ENCODE measurements at regions not wholly inside any gene's neighbourhood (a gene's known extent, or its start where the extent isn't known, plus 50 kb on each side); places are given as distances from the start of the nearest gene placed in this dataset.
A peak's percentile ranks its signal among the peaks of the same experiment; 100 is the strongest.

DNA sequence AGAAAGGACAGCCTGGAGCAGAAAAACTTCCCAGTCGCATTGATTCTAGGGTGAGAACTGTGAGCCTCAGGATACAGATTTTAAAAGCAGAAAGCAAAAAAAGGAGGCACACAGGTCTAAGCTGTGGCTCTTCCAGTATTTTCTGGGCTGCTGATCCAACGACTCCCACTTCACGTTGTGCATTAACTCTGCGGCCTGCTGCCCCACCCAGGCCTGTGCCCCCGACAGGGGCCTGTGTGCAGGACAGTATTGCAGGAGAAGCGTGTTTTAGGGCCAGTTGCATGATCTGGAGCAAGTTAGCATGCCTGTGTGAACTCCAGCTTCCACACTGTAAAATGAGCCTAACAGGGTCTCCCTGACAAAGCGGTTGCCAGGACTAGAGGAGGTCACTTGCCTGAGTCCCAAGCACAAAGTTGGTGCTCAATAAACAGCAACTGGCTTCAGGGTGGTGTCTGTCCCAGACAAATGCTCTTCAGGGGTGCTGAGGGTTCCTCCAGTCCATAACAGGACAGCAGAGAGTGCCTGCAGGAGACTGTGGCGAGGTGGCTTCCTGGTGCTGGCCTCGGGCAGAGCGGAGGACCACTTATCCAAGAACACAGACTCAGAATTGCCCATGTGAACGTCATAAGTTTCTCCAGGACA is 66.8 kb upstream of the RAB4A start:
- Mint-ChIP-seq H3K36me3 (ENCODE audit: low read depth) (no peaks in the 10 kb centered on the region), H3K27ac (peak overlapping the region; percentile 76; the same call in 1 of the 2 replicates)
- H2AFZ ChIP-seq, result peak overlapping the region; percentile 78

DNA sequence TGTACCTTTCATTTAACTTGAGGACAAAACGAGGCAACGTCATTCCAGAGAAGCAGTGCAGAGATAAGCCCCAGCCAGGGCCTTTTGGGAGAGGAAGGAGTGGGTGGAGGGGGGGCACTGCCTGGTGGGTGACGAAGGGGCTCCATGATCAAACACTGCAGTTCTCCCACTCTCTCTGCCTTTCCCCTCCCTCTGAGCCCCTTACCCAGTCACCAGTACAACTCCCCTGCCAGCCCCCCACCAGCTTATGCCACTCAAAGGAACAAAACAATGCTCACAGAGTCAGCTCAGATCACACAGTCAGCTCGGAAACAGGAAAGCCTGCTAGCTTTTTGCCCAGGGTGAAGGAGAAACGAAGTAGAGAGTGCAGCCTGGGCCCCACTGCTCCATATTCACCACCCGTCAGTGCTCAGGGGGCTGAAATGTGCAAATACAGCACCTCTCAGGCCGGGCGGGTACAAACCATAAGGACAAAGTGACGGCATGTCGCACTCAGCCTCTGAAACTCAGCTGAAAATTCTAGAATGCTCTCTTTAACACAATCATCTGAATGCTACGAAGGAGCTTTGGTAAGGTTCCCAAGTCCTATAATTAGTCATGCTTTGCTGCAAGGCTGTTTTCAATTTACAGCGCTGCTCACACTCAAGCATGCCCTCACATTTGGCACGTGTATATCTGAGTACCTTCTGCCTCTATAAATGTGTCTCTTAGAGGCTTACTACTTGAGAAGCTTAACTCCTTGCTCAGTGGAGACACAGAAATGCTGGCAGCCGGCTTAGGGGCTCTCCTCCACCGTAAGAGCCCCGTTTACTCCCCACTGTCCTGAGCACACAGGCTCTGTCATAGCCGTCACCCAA is 65.8 kb upstream of the RAB4A start:
- ATAC-seq, result no peak
- H3K27ac Mint-ChIP-seq, result peak overlapping the region; percentile 38
- no peaks in the 10 kb centered on the region for H3K36me3 Mint-ChIP-seq (ENCODE audit: low read depth)
- no peaks in the 10 kb centered on the region for H3K9me3 Mint-ChIP-seq
- H3K9me2 ChIP-seq (ENCODE audit: insufficient read depth), result peaks cover 7% of the 10 kb centered on the region; the same call in 1 of the 2 replicates
- H3K4me2 ChIP-seq, result no peak overlapping the region
- H3K4me3 ChIP-seq, result no peak overlapping the region
- peaks cover 30% of the 10 kb centered on the region for H3K4me1 Mint-ChIP-seq
- H2AFZ ChIP-seq, result peak overlapping the region; percentile 78
- H3K36me3 ChIP-seq (ENCODE audit: insufficient read depth), result no peaks in the 10 kb centered on the region
- no peaks in the 10 kb centered on the region for H4K20me1 ChIP-seq (replicated peaks; ENCODE audit: insufficient read depth)
- DNase-seq (ENCODE audit: low spot score), result no peak
- no peak for TF ChIP-seq EZH2 (IDR thresholded peaks at IDR 0.05; ENCODE audit: low read depth, unreplicated experiment)
- no peak for TF ChIP-seq CREB1 (CRISPR knock-in tag; IDR thresholded peaks at IDR 0.05; ENCODE audit: low read depth)
- no peak for TF ChIP-seq POLR2AphosphoS5 (IDR thresholded peaks at IDR 0.05; ENCODE audit: low read depth)
- no peak for TF ChIP-seq EZH2phosphoT487 (IDR thresholded peaks at IDR 0.05; ENCODE audit: unreplicated experiment)
- TF ChIP-seq JUNB (IDR thresholded peaks at IDR 0.05; ENCODE audit: unreplicated experiment), result no peak
- TF ChIP-seq STAT1 (IDR thresholded peaks at IDR 0.05; ENCODE audit: unreplicated experiment), result no peak
- TF ChIP-seq, protein P1, sequence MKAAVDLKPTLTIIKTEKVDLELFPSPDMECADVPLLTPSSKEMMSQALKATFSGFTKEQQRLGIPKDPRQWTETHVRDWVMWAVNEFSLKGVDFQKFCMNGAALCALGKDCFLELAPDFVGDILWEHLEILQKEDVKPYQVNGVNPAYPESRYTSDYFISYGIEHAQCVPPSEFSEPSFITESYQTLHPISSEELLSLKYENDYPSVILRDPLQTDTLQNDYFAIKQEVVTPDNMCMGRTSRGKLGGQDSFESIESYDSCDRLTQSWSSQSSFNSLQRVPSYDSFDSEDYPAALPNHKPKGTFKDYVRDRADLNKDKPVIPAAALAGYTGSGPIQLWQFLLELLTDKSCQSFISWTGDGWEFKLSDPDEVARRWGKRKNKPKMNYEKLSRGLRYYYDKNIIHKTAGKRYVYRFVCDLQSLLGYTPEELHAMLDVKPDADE (IDR thresholded peaks at IDR 0.05), result no peak
- no peaks in the 10 kb centered on the region for H3K79me2 ChIP-seq (replicated peaks; ENCODE audit: insufficient read depth)
- no peaks in the 10 kb centered on the region for H3K27me3 ChIP-seq (ENCODE audit: insufficient read depth)
- H3K27ac ChIP-seq (ENCODE audit: low read depth), result no peak overlapping the region
- no peaks in the 10 kb centered on the region; the same call in 1 of the 2 replicates for H3F3A ChIP-seq (replicated peaks; ENCODE audit: low read depth)
- peaks cover 7% of the 10 kb centered on the region for H3K4me1 ChIP-seq (ENCODE audit: insufficient read depth)
- H3K4me3 Mint-ChIP-seq, result no peak overlapping the region
- peaks cover 7% of the 10 kb centered on the region for H3K27me3 Mint-ChIP-seq (ENCODE audit: insufficient read depth, low read depth, poor library complexity)

More for the DNA sequence above, 66.8 kb upstream of the RAB4A start:
- Mint-ChIP-seq H3K9me3 (no peaks in the 10 kb centered on the region), H3K4me3 (no peak overlapping the region), H3K27me3 (ENCODE audit: insufficient read depth, low read depth, poor library complexity) (peaks cover 8% of the 10 kb centered on the region), H3K4me1 (peaks cover 40% of the 10 kb centered on the region)
- H3F3A ChIP-seq (replicated peaks; ENCODE audit: low read depth), result no peaks in the 10 kb centered on the region; the same call in 1 of the 2 replicates
- H3K36me3 ChIP-seq (ENCODE audit: insufficient read depth), result no peaks in the 10 kb centered on the region
- DNase-seq (ENCODE audit: low spot score) (no peak), ATAC-seq (no peak)
- no peaks in the 10 kb centered on the region for H3K27me3 ChIP-seq (ENCODE audit: insufficient read depth)
- H3K4me3 ChIP-seq, result no peak overlapping the region
- H3K9me2 ChIP-seq (ENCODE audit: insufficient read depth), result peaks cover 7% of the 10 kb centered on the region; the same call in 1 of the 2 replicates
- H3K4me1 ChIP-seq (ENCODE audit: insufficient read depth), result peaks cover 18% of the 10 kb centered on the region
- H4K20me1 ChIP-seq (replicated peaks; ENCODE audit: insufficient read depth), result no peaks in the 10 kb centered on the region
- TF ChIP-seq EZH2phosphoT487 (IDR thresholded peaks at IDR 0.05; ENCODE audit: unreplicated experiment), result no peak
- H3K4me2 ChIP-seq, result no peak overlapping the region
- H3K27ac ChIP-seq (ENCODE audit: low read depth), result no peak overlapping the region; the same call in 1 of the 2 replicates
- H3K79me2 ChIP-seq (replicated peaks; ENCODE audit: insufficient read depth), result no peaks in the 10 kb centered on the region

DNA sequence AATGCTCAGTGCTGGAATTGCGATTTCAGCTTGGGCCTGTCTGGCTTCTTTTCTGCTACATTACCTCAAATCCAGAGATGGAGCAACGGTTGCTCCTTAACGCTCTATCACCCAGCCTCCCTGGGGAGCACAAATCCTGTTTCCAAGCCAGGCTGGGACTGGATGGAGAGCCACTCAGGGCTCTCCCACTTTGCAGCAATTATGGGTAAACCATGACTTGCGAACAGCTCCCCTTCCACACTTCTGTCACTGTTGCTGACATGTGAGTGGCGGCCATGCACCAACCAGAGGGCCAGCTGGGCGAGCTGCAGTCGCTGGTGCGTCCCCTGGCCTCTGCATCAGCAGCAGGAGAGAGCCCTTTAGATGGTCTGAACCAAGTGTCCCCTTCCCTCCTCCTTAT is 65.1 kb upstream of the RAB4A start:
- Histone ChIP-seq H3K4me2 (no peak overlapping the region), H3K27ac (ENCODE audit: low read depth) (no peak overlapping the region)

More for the DNA sequence above, 65.1 kb upstream of the RAB4A start:
- Histone ChIP-seq H4K20me1 (replicated peaks; ENCODE audit: insufficient read depth) (no peaks in the 10 kb centered on the region), H3K27me3 (ENCODE audit: insufficient read depth) (no peaks in the 10 kb centered on the region), H3K4me3 (no peak overlapping the region), H2AFZ (peak overlapping the region; percentile 78; the same call in 1 of the 2 replicates), H3K79me2 (replicated peaks; ENCODE audit: insufficient read depth) (no peaks in the 10 kb centered on the region), H3K4me1 (ENCODE audit: insufficient read depth) (peaks cover 7% of the 10 kb centered on the region), H3K36me3 (ENCODE audit: insufficient read depth) (no peaks in the 10 kb centered on the region), H3K9me2 (ENCODE audit: insufficient read depth) (peaks cover 7% of the 10 kb centered on the region; the same call in 1 of the 2 replicates), H3F3A (replicated peaks; ENCODE audit: low read depth) (no peaks in the 10 kb centered on the region; the same call in 1 of the 2 replicates)
- H3K27me3 Mint-ChIP-seq (ENCODE audit: insufficient read depth, low read depth, poor library complexity), result peaks cover 5% of the 10 kb centered on the region
- peaks cover 25% of the 10 kb centered on the region for H3K4me1 Mint-ChIP-seq
- DNase-seq (ENCODE audit: low spot score) (no peak), ATAC-seq (no peak)
- TF ChIP-seq JUNB (IDR thresholded peaks at IDR 0.05; ENCODE audit: unreplicated experiment) (no peak), POLR2AphosphoS5 (IDR thresholded peaks at IDR 0.05; ENCODE audit: low read depth) (no peak), NANOG (IDR thresholded peaks at IDR 0.05; ENCODE audit: borderline replicate concordance) (no peak), ZNF331 (CRISPR knock-in tag; IDR thresholded peaks at IDR 0.05; ENCODE audit: low read depth) (no peak), STAT1 (IDR thresholded peaks at IDR 0.05; ENCODE audit: unreplicated experiment) (no peak), EZH2 (IDR thresholded peaks at IDR 0.05; ENCODE audit: low read depth, unreplicated experiment) (no peak), ZNF114 (CRISPR knock-in tag; IDR thresholded peaks at IDR 0.05) (no peak), EZH2phosphoT487 (IDR thresholded peaks at IDR 0.05; ENCODE audit: unreplicated experiment) (no peak)
- TF ChIP-seq, protein P2, sequence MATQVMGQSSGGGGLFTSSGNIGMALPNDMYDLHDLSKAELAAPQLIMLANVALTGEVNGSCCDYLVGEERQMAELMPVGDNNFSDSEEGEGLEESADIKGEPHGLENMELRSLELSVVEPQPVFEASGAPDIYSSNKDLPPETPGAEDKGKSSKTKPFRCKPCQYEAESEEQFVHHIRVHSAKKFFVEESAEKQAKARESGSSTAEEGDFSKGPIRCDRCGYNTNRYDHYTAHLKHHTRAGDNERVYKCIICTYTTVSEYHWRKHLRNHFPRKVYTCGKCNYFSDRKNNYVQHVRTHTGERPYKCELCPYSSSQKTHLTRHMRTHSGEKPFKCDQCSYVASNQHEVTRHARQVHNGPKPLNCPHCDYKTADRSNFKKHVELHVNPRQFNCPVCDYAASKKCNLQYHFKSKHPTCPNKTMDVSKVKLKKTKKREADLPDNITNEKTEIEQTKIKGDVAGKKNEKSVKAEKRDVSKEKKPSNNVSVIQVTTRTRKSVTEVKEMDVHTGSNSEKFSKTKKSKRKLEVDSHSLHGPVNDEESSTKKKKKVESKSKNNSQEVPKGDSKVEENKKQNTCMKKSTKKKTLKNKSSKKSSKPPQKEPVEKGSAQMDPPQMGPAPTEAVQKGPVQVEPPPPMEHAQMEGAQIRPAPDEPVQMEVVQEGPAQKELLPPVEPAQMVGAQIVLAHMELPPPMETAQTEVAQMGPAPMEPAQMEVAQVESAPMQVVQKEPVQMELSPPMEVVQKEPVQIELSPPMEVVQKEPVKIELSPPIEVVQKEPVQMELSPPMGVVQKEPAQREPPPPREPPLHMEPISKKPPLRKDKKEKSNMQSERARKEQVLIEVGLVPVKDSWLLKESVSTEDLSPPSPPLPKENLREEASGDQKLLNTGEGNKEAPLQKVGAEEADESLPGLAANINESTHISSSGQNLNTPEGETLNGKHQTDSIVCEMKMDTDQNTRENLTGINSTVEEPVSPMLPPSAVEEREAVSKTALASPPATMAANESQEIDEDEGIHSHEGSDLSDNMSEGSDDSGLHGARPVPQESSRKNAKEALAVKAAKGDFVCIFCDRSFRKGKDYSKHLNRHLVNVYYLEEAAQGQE (IDR thresholded peaks at IDR 0.05; ENCODE audit: unreplicated experiment), result no peak
- TF ChIP-seq, protein P1 (IDR thresholded peaks at IDR 0.05), result no peak
- H3K36me3 Mint-ChIP-seq (ENCODE audit: low read depth), result no peaks in the 10 kb centered on the region
- H3K27ac Mint-ChIP-seq, result no peak overlapping the region
- H3K9me3 Mint-ChIP-seq, result no peaks in the 10 kb centered on the region
- no peak overlapping the region; the same call in 2 of the 3 replicates for H3K4me3 Mint-ChIP-seq

Measured in GM23338 (cell line).